HepG2 (cell line): ENCODE measurements at regions not wholly inside any gene's neighbourhood (a gene's known extent, or its start where the extent isn't known, plus 50 kb on each side); places are given as distances from the start of the nearest gene placed in this dataset.

Experiments used
- ATAC-seq: fragments of 200-7000 bp; cut with Tn5 transposase; 3 replicates; pipeline ENCODE4 v1.9.1; 2020; ENCODE audit warnings: mild to moderate bottlenecking, moderate library complexity
- BruUV-seq: library from RNA; stranded (reverse); fragments of 400-500 nt; replicated peaks from 2 replicates; lab custom pipeline; 2021; lab: Mats Ljungman, UMichigan
- CTCF ChIA-PET: fragments of 300-600 bp; formaldehyde crosslinking; extraction: SDS; loops from one replicate; lab custom pipeline; 2021; ENCODE audit warnings: low total read pairs, inconsistent platforms, low intra/inter-chr PET ratio; lab: Yijun Ruan, JAX
- POLR2A ChIA-PET: fragments of 350-600 bp; sonication (Branson Sonifier 250); formaldehyde crosslinking; loops from one replicate; lab custom pipeline; 2020; ENCODE audit warnings: antibody characterized with exemption, inconsistent platforms; lab: Yijun Ruan, JAX
- DNase-seq: peaks from one replicate; pipeline ENCODE4 v3.0.0-alpha.2; 2015; ENCODE audit warnings: low spot score
- FAIRE-seq: peaks from 3 replicates; lab custom pipeline; 2011; peaks lifted over from hg19 to GRCh38; lab: Jason Lieb, UNC
- H2AFZ ChIP-seq: one replicate; pipeline ENCODE4 v1.6.1; 2011; ENCODE audit warnings: low read length, inconsistent platforms
- H3K27ac ChIP-seq: fragments of 300-600 bp; 3 replicates; pipeline ENCODE4 v1.8.0; 2011; ENCODE audit warnings: mixed run types, mild to moderate bottlenecking, mixed read lengths, low read length, inconsistent platforms; ENCODE audit not compliant: insufficient read depth; ENCODE audit errors: extremely low read length
- H3K27me3 ChIP-seq, 2 experiments: fragments of 200-600 bp in 1 of 2; 2 replicates in 1 of 2; 3 replicates in 1 of 2; pipeline versions ENCODE4 v1.6.0 to v1.8.0; 2011; ENCODE audit warnings: low read length in 2 of 2, mild to moderate bottlenecking in 2 of 2, moderate library complexity in 2 of 2, inconsistent platforms in 1 of 2; ENCODE audit not compliant: insufficient read depth in 2 of 2, control insufficient read depth in 1 of 2
- H3K36me3 ChIP-seq, 2 experiments: fragments of 200-600 bp in 1 of 2; replicated peaks in 1 of 2; 2 replicates in 1 of 2; 3 replicates in 1 of 2; pipeline versions ENCODE4 v1.5.1 to v1.8.0; 2011; ENCODE audit warnings: low read length in 2 of 2, inconsistent platforms in 1 of 2; ENCODE audit not compliant: insufficient read depth in 2 of 2, control insufficient read depth in 1 of 2
- H3K4me1 ChIP-seq: 2 replicates; pipeline ENCODE4 v1.5.1; 2012; ENCODE audit warnings: low read length, inconsistent platforms; ENCODE audit not compliant: insufficient read depth
- H3K4me2 ChIP-seq: 2 replicates; pipeline ENCODE4 v1.6.0; 2011; ENCODE audit warnings: low read depth, low read length, inconsistent platforms
- H3K4me3 ChIP-seq, 3 experiments: fragments of 200-600 bp in 1 of 3; sonication (generic), shearing (Covaris generic) in 1 of 3; replicated peaks in 1 of 3; 2 replicates each; pipeline ENCODE4 v1.5.1; 2011 to 2016; ENCODE audit warnings: low read length in 3 of 3, inconsistent platforms in 2 of 3, low read depth in 2 of 3, mild to moderate bottlenecking in 2 of 3, control low read depth in 1 of 3, mixed read lengths in 1 of 3; ENCODE audit not compliant: insufficient read depth in 1 of 3
- H3K79me2 ChIP-seq: one replicate; pipeline ENCODE4 v1.6.1; 2011; ENCODE audit warnings: low read length, inconsistent platforms; ENCODE audit not compliant: insufficient read depth
- H3K9ac ChIP-seq: 2 replicates; pipeline ENCODE4 v1.6.0; 2011; ENCODE audit warnings: mild to moderate bottlenecking, low read depth, low read length, inconsistent platforms; ENCODE audit not compliant: insufficient read depth
- H3K9me3 ChIP-seq: 2 replicates; pipeline ENCODE4 v1.5.1; 2012; ENCODE audit warnings: mild to moderate bottlenecking, low read length
- H4K20me1 ChIP-seq: 2 replicates; pipeline ENCODE4 v1.6.0; 2011; ENCODE audit warnings: inconsistent platforms, mild to moderate bottlenecking, low read length, moderate library complexity; ENCODE audit not compliant: insufficient read depth
- AFF4 ChIP-seq: sonication (generic); formaldehyde crosslinking; IDR thresholded peaks from 2 replicates; pipeline ENCODE4 v1.4.0; 2020; ENCODE audit warnings: missing genetic modification reagents
- AKNA ChIP-seq: sonication (generic); formaldehyde crosslinking; IDR thresholded peaks from 2 replicates; pipeline ENCODE4 v1.4.0; 2020; ENCODE audit warnings: missing genetic modification reagents, borderline replicate concordance
- ATM ChIP-seq: fragments of 450-650 bp; IDR thresholded peaks from 2 replicates; pipeline ENCODE4 v1.7.1; 2017; ENCODE audit warnings: mild to moderate bottlenecking, borderline replicate concordance
- GATAD2A ChIP-seq: IDR thresholded peaks from 2 replicates; pipeline ENCODE4 v1.6.1; 2016
- HOXA5 ChIP-seq: sonication (generic); formaldehyde crosslinking; IDR thresholded peaks from 2 replicates; pipeline ENCODE4 v1.4.0; 2020; ENCODE audit warnings: missing genetic modification reagents
- LBX2 ChIP-seq: sonication (generic); formaldehyde crosslinking; IDR thresholded peaks from 2 replicates; pipeline ENCODE4 v1.5.0; 2020; ENCODE audit warnings: missing genetic modification reagents, mild to moderate bottlenecking, borderline replicate concordance
- MLLT10 ChIP-seq: sonication (generic); formaldehyde crosslinking; IDR thresholded peaks from 2 replicates; pipeline ENCODE4 v1.4.0; 2020; ENCODE audit warnings: missing genetic modification reagents
- RCOR2 ChIP-seq: IDR thresholded peaks from 2 replicates; pipeline ENCODE4 v1.6.1; 2016; ENCODE audit warnings: missing biosample characterization, missing genetic modification reagents
- SMAD1 ChIP-seq: sonication (generic); formaldehyde crosslinking; IDR thresholded peaks from 2 replicates; pipeline ENCODE4 v1.4.0; 2020; ENCODE audit warnings: missing genetic modification reagents, low read depth, mild to moderate bottlenecking, borderline replicate concordance
- ZBTB34 ChIP-seq: sonication (generic); formaldehyde crosslinking; IDR thresholded peaks from 2 replicates; pipeline ENCODE4 v1.8.0; 2022; ENCODE audit warnings: mild to moderate bottlenecking, missing genetic modification reagents
- ZFP1 ChIP-seq: IDR thresholded peaks from 2 replicates; pipeline ENCODE4 v1.6.1; 2016
- ZFY ChIP-seq: sonication (generic); formaldehyde crosslinking; IDR thresholded peaks from 2 replicates; pipeline ENCODE4 v1.4.0; 2020; ENCODE audit warnings: missing genetic modification reagents
- ZKSCAN8 ChIP-seq: IDR thresholded peaks from 2 replicates; pipeline ENCODE4 v1.6.1; 2016; ENCODE audit warnings: borderline replicate concordance, missing genetic modification reagents, missing compliant biosample characterization
- ZMYM2 ChIP-seq: sonication (generic); formaldehyde crosslinking; IDR thresholded peaks from 2 replicates; pipeline ENCODE4 v1.8.0; 2022; ENCODE audit warnings: mild to moderate bottlenecking, missing genetic modification reagents
- ZNF101 ChIP-seq: sonication (generic); formaldehyde crosslinking; IDR thresholded peaks from 2 replicates; pipeline ENCODE4 v1.4.0; 2020; ENCODE audit warnings: mild to moderate bottlenecking, low read depth, missing genetic modification reagents, borderline replicate concordance
- ZNF230 ChIP-seq: sonication (generic); formaldehyde crosslinking; IDR thresholded peaks from 2 replicates; pipeline ENCODE4 v1.4.0; 2020; ENCODE audit warnings: mild to moderate bottlenecking, missing genetic modification reagents
- ZSCAN30 ChIP-seq: sonication (generic); formaldehyde crosslinking; IDR thresholded peaks from 2 replicates; pipeline ENCODE4 v1.5.0; 2020; ENCODE audit warnings: mild to moderate bottlenecking, missing genetic modification reagents
- WGBS: methylation state at CpG from one replicate; pipeline ENCODE4 v1.1.6; 2017; ENCODE audit warnings: low lambda C conversion rate; 5-methylcytosine and 5-hydroxymethylcytosine counted together
- in situ Hi-C: cut with HindIII; loops from 2 replicates; pipeline ENCODE4 v1.10.0; 2017; ENCODE audit warnings: low pct_unique_long_range_greater_than_20kb; ENCODE audit not compliant: extremely low pct_ligation_motif_present
- intact Hi-C: fragments of 100-400 bp; cut with micrococcal nuclease; formaldehyde crosslinking; loops from one replicate; pipeline ENCODE4 v1.10.0; 2022; ENCODE audit not compliant: unreplicated experiment

GRCh38 chr3:159788291-159788690 lies 200.3 kb upstream of the IL12A start:
- H3K4me1 ChIP-seq = peaks cover 78% of the 10 kb centered on the region
- no TSS peak for BruUV-seq
- no peaks in the 10 kb centered on the region for H3K9me3 ChIP-seq
- POLR2A ChIA-PET = no interaction called here
- no peaks in the 10 kb centered on the region for H3K79me2 ChIP-seq
- H3K9ac ChIP-seq = no peak overlapping the region
- H2AFZ ChIP-seq = no peak overlapping the region
- FAIRE-seq (no peak), DNase-seq (no peak), ATAC-seq (no peak)
- CTCF ChIA-PET = no interaction called here
- no peaks in the 10 kb centered on the region for H4K20me1 ChIP-seq
- in situ Hi-C loops (no loop called here), intact Hi-C loops (no loop called here)
- peak overlapping the region; percentile 72 for H3K27ac ChIP-seq
- no peaks in the 10 kb centered on the region for H3K36me3 ChIP-seq
- no peak overlapping the region for H3K4me3 ChIP-seq
- peak overlapping the region; percentile 55 for H3K4me2 ChIP-seq
- H3K27me3 ChIP-seq = no peaks in the 10 kb centered on the region; a peak in 1 of 5 replicates
- 58% methylated on average over 3 of the region's 3 CpGs for WGBS
- TF ChIP-seq ZFY (CRISPR knock-in tag) = no peak
- TF ChIP-seq AFF4 (CRISPR knock-in tag) = no peak
- no peak for TF ChIP-seq LBX2 (CRISPR knock-in tag)
- no peak for TF ChIP-seq ZBTB34 (CRISPR knock-in tag)
- no peak for TF ChIP-seq ZSCAN30 (CRISPR knock-in tag)
- no peak for TF ChIP-seq HOXA5
- TF ChIP-seq ZNF230 (CRISPR knock-in tag) = no peak
- no peak for TF ChIP-seq GATAD2A (CRISPR knock-in tag)
- TF ChIP-seq ZMYM2 (CRISPR knock-in tag) = no peak
- no peak for TF ChIP-seq RCOR2 (CRISPR knock-in tag)
- no peak for TF ChIP-seq ZNF101 (CRISPR knock-in tag)
- TF ChIP-seq MLLT10 (CRISPR knock-in tag) = no peak
- no peak for TF ChIP-seq ATM
- TF ChIP-seq SMAD1 (CRISPR knock-in tag) = no peak
- TF ChIP-seq ZKSCAN8 (CRISPR knock-in tag) = no peak
- TF ChIP-seq ZFP1 = no peak
- no peak for TF ChIP-seq AKNA (CRISPR knock-in tag)
